B cell (primary cell): ENCODE measurements at regions not wholly inside any gene's neighbourhood (a gene's known extent, or its start where the extent isn't known, plus 50 kb on each side); places are given as distances from the start of the nearest gene placed in this dataset.

Source experiments
- ATAC-seq: fragments of 200-7000 bp; cut with Tn5 transposase; one replicate; pipeline ENCODE4 v1.10.0; 2021; ENCODE audit warnings: low read depth, mild to moderate bottlenecking, moderate number of reproducible peaks, moderate library complexity
- CTCF ChIA-PET: fragments of 350-600 bp; sonication (Branson Sonifier 250); formaldehyde crosslinking; loops from one replicate; lab custom pipeline; 2021; ENCODE audit warnings: antibody characterized with exemption, inconsistent platforms; lab: Charles Lee
- POLR2A ChIA-PET: fragments of 350-600 bp; sonication (Branson Sonifier 250); formaldehyde crosslinking; loops from one replicate; lab custom pipeline; 2021; ENCODE audit warnings: antibody characterized with exemption; lab: Charles Lee
- DNase-seq: peaks from one replicate; pipeline ENCODE4 v3.0.0; 2013
- H2AFZ ChIP-seq: 2 replicates; pipeline ENCODE4 v1.6.1; 2012; ENCODE audit warnings: mild to moderate bottlenecking, low read depth, low read length; ENCODE audit not compliant: insufficient read depth, poor library complexity, severe bottlenecking
- H3K27ac ChIP-seq, 2 donors: 1 replicate in 1 of 2; 2 replicates in 1 of 2; pipeline ENCODE4 v1.5.1; 2012 to 2013; ENCODE audit warnings: low read length in 2 of 2, mild to moderate bottlenecking in 2 of 2, moderate library complexity in 1 of 2
- H3K27me3 ChIP-seq, 4 experiments: fragments of 200-600 bp in 1 of 4; sonication (generic) in 1 of 4; replicated peaks in 1 of 4; 1 replicate in 2 of 4; 2 replicates in 2 of 4; pipeline versions ENCODE4 v1.6.1 to v1.7.0; 2013 to 2016; ENCODE audit warnings: low read length in 3 of 4, mild to moderate bottlenecking in 2 of 4, mixed read lengths in 1 of 4, moderate library complexity in 1 of 4; ENCODE audit not compliant: insufficient read depth in 4 of 4, control insufficient read depth in 3 of 4; ENCODE audit errors: control extremely low read depth in 1 of 4
- H3K36me3 ChIP-seq, 2 experiments: replicated peaks in 1 of 2; 1 replicate in 1 of 2; 2 replicates in 1 of 2; pipeline versions ENCODE4 v1.6.1 to v1.7.1; 2013; ENCODE audit warnings: low read length in 1 of 2; ENCODE audit not compliant: insufficient read depth in 2 of 2, control insufficient read depth in 1 of 2; ENCODE audit errors: control extremely low read depth in 1 of 2, extremely low read depth in 1 of 2
- H3K4me1 ChIP-seq, 2 donors: fragments of 200-600 bp in 1 of 2; sonication (generic) in 1 of 2; 1 replicate in 1 of 2; 2 replicates in 1 of 2; pipeline versions ENCODE4 v1.5.1 to v1.6.1; 2013 to 2017; ENCODE audit warnings: low read length in 2 of 2; ENCODE audit not compliant: control insufficient read depth in 2 of 2, insufficient read depth in 2 of 2
- H3K4me2 ChIP-seq: replicated peaks from 2 replicates; pipeline ENCODE3; 2012; ENCODE audit warnings: mild to moderate bottlenecking, low read depth, low read length; ENCODE audit not compliant: poor library complexity, severe bottlenecking
- H3K4me3 ChIP-seq, 5 experiments: fragments of 200-600 bp in 1 of 5; sonication (generic) in 1 of 5; 1 replicate in 3 of 5; 2 replicates in 2 of 5; pipeline versions ENCODE4 v1.5.1 to v1.7.0; 2011 to 2016; ENCODE audit warnings: low read length in 4 of 5, mild to moderate bottlenecking in 4 of 5, low read depth in 2 of 5, control low read depth in 1 of 5, moderate library complexity in 1 of 5; ENCODE audit not compliant: insufficient read depth in 1 of 5; ENCODE audit errors: control extremely low read depth in 1 of 5, extremely low read depth in 1 of 5
- H3K79me2 ChIP-seq: fragments of 200-600 bp; sonication (generic); one replicate; pipeline ENCODE4 v1.6.0; 2016; ENCODE audit warnings: low read length; ENCODE audit not compliant: control insufficient read depth, insufficient read depth
- H3K9ac ChIP-seq: fragments of 200-600 bp; sonication (generic); 2 replicates; pipeline ENCODE4 v1.6.1; 2017; ENCODE audit warnings: mild to moderate bottlenecking, low read length, moderate library complexity
- H3K9me3 ChIP-seq, 3 donors: one replicate each; pipeline versions ENCODE4 v1.6.1 to v1.7.1; 2013; ENCODE audit warnings: low read length in 2 of 3; ENCODE audit not compliant: control insufficient read depth in 2 of 3, insufficient read depth in 1 of 3; ENCODE audit errors: control extremely low read depth in 1 of 3
- H4K20me1 ChIP-seq: 2 replicates; pipeline ENCODE4 v1.6.0; 2012; ENCODE audit warnings: mild to moderate bottlenecking, low read length; ENCODE audit not compliant: insufficient read depth, control insufficient read depth, poor library complexity, severe bottlenecking
- H3K27ac Mint-ChIP-seq: one replicate; pipeline ENCODE4 v1.8.0; 2021; ENCODE audit warnings: mixed read lengths
- H3K27me3 Mint-ChIP-seq: one replicate; pipeline ENCODE4 v1.8.0; 2021; ENCODE audit warnings: mixed read lengths
- H3K4me1 Mint-ChIP-seq: one replicate; pipeline ENCODE4 v1.8.0; 2021; ENCODE audit warnings: mixed read lengths
- H3K4me3 Mint-ChIP-seq: one replicate; pipeline ENCODE4 v1.8.0; 2021; ENCODE audit warnings: mixed read lengths
- H3K9me3 Mint-ChIP-seq: one replicate; pipeline ENCODE4 v1.8.0; 2022; ENCODE audit warnings: mixed read lengths; ENCODE audit not compliant: insufficient read depth
- EZH2 ChIP-seq: IDR thresholded peaks from 2 replicates; pipeline ENCODE4 v1.6.1; 2012; ENCODE audit warnings: borderline replicate concordance, low read depth, mild to moderate bottlenecking, moderate library complexity, low read length; ENCODE audit not compliant: insufficient read depth, poor library complexity, severe bottlenecking
- WGBS: methylation state at CpG from one replicate; pipeline ENCODE4 v1.1.5; 2013; ENCODE audit warnings: missing lambda C conversion rate; ENCODE audit not compliant: insufficient coverage; 5-methylcytosine and 5-hydroxymethylcytosine counted together
- intact Hi-C: fragments of 100-400 bp; cut with micrococcal nuclease; formaldehyde crosslinking; loops from one replicate; pipeline ENCODE4 v1.10.0; 2022
- TF ChIP-seq, protein P1 (sequence below): fragments of 200-600 bp; IDR thresholded peaks from one replicate; pipeline ENCODE4 v1.8.0; 2022; ENCODE audit warnings: antibody characterized with exemption, mild to moderate bottlenecking

DNA sequence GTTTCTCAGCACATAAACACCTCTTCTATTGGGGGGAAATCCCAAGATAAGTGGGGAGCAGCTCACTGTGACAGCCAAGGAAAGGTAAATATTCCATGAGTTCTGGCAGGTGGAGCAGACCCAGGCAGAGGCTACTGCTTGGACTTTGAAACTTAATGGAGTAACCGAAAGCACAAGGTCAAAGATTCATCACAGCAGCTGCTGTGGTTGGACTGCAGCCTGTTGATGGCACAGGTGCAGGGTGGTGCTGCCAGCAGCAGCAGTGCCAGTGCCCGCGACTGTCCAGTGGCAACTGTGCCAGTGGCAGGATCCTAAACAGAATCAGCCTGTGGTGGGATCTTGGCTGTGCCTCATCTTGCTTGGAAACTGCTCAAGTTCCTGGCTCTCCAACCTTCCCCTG is 81.4 kb upstream of the ARID2 start:
- H3K9me3 Mint-ChIP-seq: no peaks in the 10 kb centered on the region
- Histone ChIP-seq H3K79me2 (no peaks in the 10 kb centered on the region), H2AFZ (no peak overlapping the region), H3K27ac (no peak overlapping the region), H3K4me2 (no peak overlapping the region), H4K20me1 (no peaks in the 10 kb centered on the region), H3K4me3 (no peak overlapping the region), H3K27me3 (peaks cover 0 to 5% (median 0%) of the 10 kb centered on the region in 4 experiments), H3K36me3 (no peaks in the 10 kb centered on the region), H3K9ac (no peak overlapping the region), H3K9me3 (no peaks in the 10 kb centered on the region), H3K4me1 (peaks cover 5% of the 10 kb centered on the region in 2 donors)
- no peak overlapping the region for H3K4me3 Mint-ChIP-seq
- peaks cover 25% of the 10 kb centered on the region for H3K27me3 Mint-ChIP-seq
- POLR2A ChIA-PET: no interaction called here
- TF ChIP-seq EZH2: no peak
- TF ChIP-seq, protein P1, sequence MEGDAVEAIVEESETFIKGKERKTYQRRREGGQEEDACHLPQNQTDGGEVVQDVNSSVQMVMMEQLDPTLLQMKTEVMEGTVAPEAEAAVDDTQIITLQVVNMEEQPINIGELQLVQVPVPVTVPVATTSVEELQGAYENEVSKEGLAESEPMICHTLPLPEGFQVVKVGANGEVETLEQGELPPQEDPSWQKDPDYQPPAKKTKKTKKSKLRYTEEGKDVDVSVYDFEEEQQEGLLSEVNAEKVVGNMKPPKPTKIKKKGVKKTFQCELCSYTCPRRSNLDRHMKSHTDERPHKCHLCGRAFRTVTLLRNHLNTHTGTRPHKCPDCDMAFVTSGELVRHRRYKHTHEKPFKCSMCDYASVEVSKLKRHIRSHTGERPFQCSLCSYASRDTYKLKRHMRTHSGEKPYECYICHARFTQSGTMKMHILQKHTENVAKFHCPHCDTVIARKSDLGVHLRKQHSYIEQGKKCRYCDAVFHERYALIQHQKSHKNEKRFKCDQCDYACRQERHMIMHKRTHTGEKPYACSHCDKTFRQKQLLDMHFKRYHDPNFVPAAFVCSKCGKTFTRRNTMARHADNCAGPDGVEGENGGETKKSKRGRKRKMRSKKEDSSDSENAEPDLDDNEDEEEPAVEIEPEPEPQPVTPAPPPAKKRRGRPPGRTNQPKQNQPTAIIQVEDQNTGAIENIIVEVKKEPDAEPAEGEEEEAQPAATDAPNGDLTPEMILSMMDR: no peak
- H3K4me1 Mint-ChIP-seq: peaks cover 7% of the 10 kb centered on the region
- H3K27ac Mint-ChIP-seq: no peak overlapping the region
- no peak for DNase-seq
- intact Hi-C loops: no loop called here
- ATAC-seq: no peak
- WGBS: 95% methylated on average over 3 of the region's 3 CpGs
- CTCF ChIA-PET: interaction anchor here (0.7 kb wide), 1 partner anchor 98 kb away, joined by 3 read pairs; no protein-coding TSS in a partner anchor

DNA sequence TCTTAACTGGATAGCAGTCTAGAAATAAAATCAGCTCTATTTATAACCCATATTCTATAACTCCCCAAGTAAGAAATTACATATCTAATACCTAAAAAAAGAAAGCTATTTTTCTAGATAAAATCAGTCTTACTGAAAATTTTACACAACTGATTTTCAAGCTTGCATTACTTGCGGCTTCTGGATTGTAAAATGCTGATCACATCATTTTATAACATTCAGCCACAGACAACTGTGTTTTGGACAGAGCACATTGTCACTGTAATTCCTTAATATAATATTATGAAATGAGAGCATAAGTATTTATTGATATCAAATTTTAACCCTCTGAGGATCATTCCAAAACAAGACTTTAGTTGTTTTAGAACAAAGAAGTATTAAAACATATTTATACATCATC is 78.5 kb upstream of the ARID2 start:
- no peaks in the 10 kb centered on the region for H3K36me3 ChIP-seq
- peaks cover 0 to 5% (median 0%) of the 10 kb centered on the region in 4 experiments for H3K27me3 ChIP-seq
- no peak overlapping the region for H3K4me2 ChIP-seq
- H3K4me3 ChIP-seq: no peak overlapping the region
- TF ChIP-seq, protein P1: no peak
- no peak for TF ChIP-seq EZH2
- no peak overlapping the region for H3K9ac ChIP-seq
- no peaks in the 10 kb centered on the region for H4K20me1 ChIP-seq
- no CpG with 5 or more reads among the region's 1 CpG for WGBS
- ATAC-seq: no peak
- CTCF ChIA-PET: no interaction called here
- Mint-ChIP-seq H3K9me3 (no peaks in the 10 kb centered on the region), H3K27ac (no peak overlapping the region), H3K27me3 (peaks cover 25% of the 10 kb centered on the region), H3K4me1 (peaks cover 5% of the 10 kb centered on the region), H3K4me3 (no peak overlapping the region)
- no peaks in the 10 kb centered on the region for H3K9me3 ChIP-seq
- POLR2A ChIA-PET: no interaction called here
- no peaks in the 10 kb centered on the region for H3K79me2 ChIP-seq
- intact Hi-C loops: no loop called here
- no peak overlapping the region for H2AFZ ChIP-seq
- no peak for DNase-seq
- no peak overlapping the region for H3K27ac ChIP-seq
- H3K4me1 ChIP-seq: no peaks in the 10 kb centered on the region
